Stimulated activated naive B cell treated with anti-CD40 and anti-IgM and Interleukin-4, amounts not matched to agents 10 μg/mL and 1 μg/mL and 100 μg/mL, for 72 hours (primary cell): ENCODE measurements at regions not wholly inside any gene's neighbourhood (a gene's known extent, or its start where the extent isn't known, plus 50 kb on each side); places are given as distances from the start of the nearest gene placed in this dataset.

Source experiments
- ATAC-seq, 2 donors: fragments of 150-1000 bp; cut with Tn5 transposase; replicated peaks; 2 replicates each; pipeline ENCODE4 v1.10.0; 2021; ENCODE audit warnings: moderate library complexity in 1 of 2
- DNase-seq: peaks from one replicate; pipeline ENCODE4 v3.0.0; 2021
- H3K27ac Mint-ChIP-seq: one replicate; pipeline ENCODE4 v1.8.0; 2022; ENCODE audit warnings: mild to moderate bottlenecking, mixed read lengths
- H3K27me3 Mint-ChIP-seq, 2 donors: one replicate each; pipeline ENCODE4 v1.8.0; 2022; ENCODE audit warnings: mixed read lengths in 2 of 2
- H3K36me3 Mint-ChIP-seq, 2 donors: one replicate each; pipeline ENCODE4 v1.8.0; 2022; ENCODE audit warnings: mixed read lengths in 2 of 2, mild to moderate bottlenecking in 1 of 2
- H3K4me1 Mint-ChIP-seq, 2 donors: one replicate each; pipeline ENCODE4 v1.8.0; 2022; ENCODE audit warnings: mixed read lengths in 2 of 2, mild to moderate bottlenecking in 1 of 2
- H3K4me3 Mint-ChIP-seq, 2 donors: one replicate each; pipeline ENCODE4 v1.8.0; 2022; ENCODE audit warnings: mild to moderate bottlenecking in 2 of 2, mixed read lengths in 2 of 2, moderate library complexity in 1 of 2
- H3K9me3 Mint-ChIP-seq, 2 donors: one replicate each; pipeline ENCODE4 v1.8.0; 2022; ENCODE audit warnings: mixed read lengths in 2 of 2, mild to moderate bottlenecking in 1 of 2

DNA sequence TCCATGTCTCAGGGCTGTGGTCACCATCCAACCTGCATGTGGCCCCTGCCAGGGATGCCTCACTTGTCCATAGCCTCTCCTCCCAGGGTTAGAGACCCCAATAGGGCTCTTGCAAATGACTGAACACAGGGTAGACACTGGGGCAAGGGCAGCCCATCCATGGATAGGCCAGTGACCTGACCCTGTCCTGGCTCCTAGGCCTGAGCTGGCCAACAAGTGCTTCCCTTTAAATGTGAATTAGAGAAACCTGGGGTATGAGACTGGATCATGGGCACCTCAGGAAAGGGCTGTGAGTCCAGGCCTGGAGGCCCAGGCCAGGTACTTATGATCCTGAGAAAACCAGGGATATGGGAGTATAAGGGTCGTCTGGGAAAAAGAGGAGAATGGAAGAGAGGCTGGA lies 64.5 kb downstream of the COPS8 start:
- Mint-ChIP-seq H3K36me3 (peaks cover 0 to 3% of the 10 kb centered on the region in 2 donors), H3K27ac (no peak overlapping the region), H3K27me3 (peaks cover 0 to 7% of the 10 kb centered on the region in 2 donors), H3K4me3 (no peak overlapping the region), H3K9me3 (peaks cover 10 to 13% of the 10 kb centered on the region in 2 donors), H3K4me1 (peaks cover 0 to 3% of the 10 kb centered on the region in 2 donors)
- DNase-seq (no peak), ATAC-seq (no peak)

- Mint-ChIP-seq H3K4me1 (peaks cover 0 to 4% of the 10 kb centered on the region in 2 donors), H3K4me3 (no peak overlapping the region), H3K27ac (no peak overlapping the region), H3K9me3 (peaks cover 9 to 12% of the 10 kb centered on the region in 2 donors), H3K27me3 (peaks cover 0 to 8% of the 10 kb centered on the region in 2 donors), H3K36me3 (peaks cover 0 to 3% of the 10 kb centered on the region in 2 donors)
- ATAC-seq (no peak), DNase-seq (no peak)
These were observed 65.2 kb downstream of the COPS8 start for GRCh38 chr2:237150831-237151375.

GRCh38 chr2:237152361-237152760 lies 66.7 kb downstream of the COPS8 start:
- peaks cover 0 to 17% of the 10 kb centered on the region in 2 donors for H3K27me3 Mint-ChIP-seq
- DNase-seq (no peak), ATAC-seq (no peak)
- H3K36me3 Mint-ChIP-seq, result peaks cover 0 to 3% of the 10 kb centered on the region in 2 donors
- H3K4me1 Mint-ChIP-seq, result peaks cover 0 to 6% of the 10 kb centered on the region in 2 donors
- H3K27ac Mint-ChIP-seq, result no peak overlapping the region
- no peak overlapping the region for H3K4me3 Mint-ChIP-seq
- peaks cover 5 to 6% of the 10 kb centered on the region in 2 donors for H3K9me3 Mint-ChIP-seq

- H3K4me1 Mint-ChIP-seq, result peaks cover 0 to 6% of the 10 kb centered on the region in 2 donors
- DNase-seq (no peak), ATAC-seq (no peak)
- peaks cover 2 to 3% of the 10 kb centered on the region in 2 donors for H3K9me3 Mint-ChIP-seq
- peaks cover 0 to 17% of the 10 kb centered on the region in 2 donors for H3K27me3 Mint-ChIP-seq
- H3K4me3 Mint-ChIP-seq, result no peak overlapping the region
- H3K36me3 Mint-ChIP-seq, result peaks cover 0 to 3% of the 10 kb centered on the region in 2 donors
- H3K27ac Mint-ChIP-seq, result no peak overlapping the region
These were observed 67.5 kb downstream of the COPS8 start for GRCh38 chr2:237153181-237153580.

- Mint-ChIP-seq H3K27ac (no peak overlapping the region), H3K4me3 (no peak overlapping the region), H3K4me1 (peaks cover 0 to 7% of the 10 kb centered on the region in 2 donors)
These were observed 68.5 kb downstream of the COPS8 start for GRCh38 chr2:237154082-237154638.

DNA sequence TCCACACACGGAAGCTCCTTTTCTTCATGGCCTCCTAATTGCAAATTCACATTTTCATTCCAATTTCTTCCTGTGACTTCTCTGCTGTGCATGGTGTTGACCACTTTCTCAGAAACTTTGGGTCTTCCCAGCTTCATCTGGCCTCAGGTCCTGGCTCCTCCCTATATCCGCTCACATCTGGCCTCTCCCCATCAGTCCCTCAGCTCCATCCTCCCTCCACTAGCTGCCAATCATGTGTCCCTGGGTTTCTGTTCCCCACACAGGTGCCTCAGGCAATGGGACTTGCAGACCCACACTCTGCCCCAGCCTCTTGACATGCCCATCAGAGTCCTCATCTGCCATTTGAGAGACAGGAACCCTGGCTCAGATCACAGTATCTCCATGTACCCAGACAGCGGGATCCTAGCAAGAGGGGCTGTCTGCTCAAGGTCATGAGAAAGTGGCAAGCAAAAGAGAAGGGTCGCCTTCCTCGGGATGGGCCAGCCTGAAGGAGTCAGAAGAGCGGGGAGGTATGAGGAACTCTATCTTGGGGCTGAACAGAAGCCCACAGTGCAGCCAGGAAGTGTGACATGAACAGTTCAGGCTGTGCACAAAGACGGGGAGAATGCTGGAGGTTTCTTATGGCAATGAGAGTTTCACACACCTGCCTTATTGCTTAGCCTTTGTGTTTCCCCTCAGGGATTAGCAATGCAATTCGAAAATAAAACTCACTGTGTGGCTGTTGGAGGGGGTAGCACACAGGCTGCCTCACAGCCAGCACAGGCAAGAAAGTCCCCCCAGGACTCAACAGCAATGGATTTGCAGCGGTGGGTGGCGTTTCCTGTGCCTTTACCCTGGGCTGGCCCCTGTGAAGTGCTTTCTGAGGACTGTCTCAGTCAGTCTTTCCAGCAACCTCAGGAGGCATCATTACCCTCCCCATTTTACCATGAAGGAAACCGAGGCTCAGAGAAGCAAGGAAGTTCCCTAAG lies 69.5 kb downstream of the COPS8 start:
- H3K27ac Mint-ChIP-seq, result no peak overlapping the region
- H3K4me1 Mint-ChIP-seq, result peaks cover 2 to 10% of the 10 kb centered on the region in 2 donors
- H3K4me3 Mint-ChIP-seq, result no peak overlapping the region
- ATAC-seq (peak; percentile 38 to 51), DNase-seq (no peak)
- peaks cover 0 to 17% of the 10 kb centered on the region in 2 donors for H3K27me3 Mint-ChIP-seq
- H3K9me3 Mint-ChIP-seq, result no peaks in the 10 kb centered on the region
- H3K36me3 Mint-ChIP-seq, result no peaks in the 10 kb centered on the region

More at GRCh38 chr2:237154082-237154638, 68.5 kb downstream of the COPS8 start:
- H3K9me3 Mint-ChIP-seq, result no peaks in the 10 kb centered on the region
- H3K36me3 Mint-ChIP-seq, result no peaks in the 10 kb centered on the region
- peaks cover 0 to 17% of the 10 kb centered on the region in 2 donors for H3K27me3 Mint-ChIP-seq
- DNase-seq (peak; percentile 20), ATAC-seq (peak; percentile 44 to 46)

- ATAC-seq (peak; percentile 53 to 61), DNase-seq (no peak)
- H3K4me3 Mint-ChIP-seq, result no peak overlapping the region
- H3K27ac Mint-ChIP-seq, result peak overlapping the region; percentile 63
- H3K9me3 Mint-ChIP-seq, result no peaks in the 10 kb centered on the region
- peaks cover 0 to 17% of the 10 kb centered on the region in 2 donors for H3K27me3 Mint-ChIP-seq
- peaks cover 5 to 10% of the 10 kb centered on the region in 2 donors for H3K4me1 Mint-ChIP-seq
- H3K36me3 Mint-ChIP-seq, result no peaks in the 10 kb centered on the region
These were observed 70.6 kb downstream of the COPS8 start for GRCh38 chr2:237156031-237156856.

- H3K4me1 Mint-ChIP-seq, result peaks cover 5 to 10% of the 10 kb centered on the region in 2 donors
- peaks cover 0 to 17% of the 10 kb centered on the region in 2 donors for H3K27me3 Mint-ChIP-seq
- DNase-seq (no peak), ATAC-seq (no peak)
- no peak overlapping the region for H3K4me3 Mint-ChIP-seq
- no peaks in the 10 kb centered on the region for H3K36me3 Mint-ChIP-seq
- no peak overlapping the region for H3K27ac Mint-ChIP-seq
- no peaks in the 10 kb centered on the region for H3K9me3 Mint-ChIP-seq
These were observed 71.4 kb downstream of the COPS8 start for GRCh38 chr2:237156857-237157779.

DNA sequence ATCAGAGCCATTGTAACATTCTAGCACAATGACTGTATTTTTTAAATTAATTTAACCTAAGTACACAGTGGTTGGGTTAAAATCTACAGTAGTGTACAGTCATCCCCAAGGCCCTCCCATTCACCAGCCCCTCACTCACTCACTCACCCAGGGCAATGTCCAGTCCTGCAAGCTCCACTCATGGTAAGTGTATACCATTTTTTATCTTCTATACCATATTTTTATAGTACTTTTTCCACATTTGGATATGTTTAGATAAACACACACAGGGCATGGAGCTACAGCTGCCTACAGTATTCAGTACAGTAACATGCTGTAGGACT lies 72.1 kb downstream of the COPS8 start:
- H3K9me3 Mint-ChIP-seq, result no peaks in the 10 kb centered on the region
- ATAC-seq, result no peak
- H3K27ac Mint-ChIP-seq, result no peak overlapping the region
- peaks cover 0 to 17% of the 10 kb centered on the region in 2 donors for H3K27me3 Mint-ChIP-seq
- no peaks in the 10 kb centered on the region for H3K36me3 Mint-ChIP-seq
- H3K4me1 Mint-ChIP-seq, result peaks cover 7 to 10% of the 10 kb centered on the region in 2 donors
- H3K4me3 Mint-ChIP-seq, result no peak overlapping the region
- DNase-seq, result no peak

GRCh38 chr2:237158194-237158593 lies 72.5 kb downstream of the COPS8 start:
- no peaks in the 10 kb centered on the region for H3K9me3 Mint-ChIP-seq
- peaks cover 10 to 12% of the 10 kb centered on the region in 2 donors for H3K4me1 Mint-ChIP-seq
- no peak for DNase-seq
- no peak overlapping the region for H3K4me3 Mint-ChIP-seq
- H3K36me3 Mint-ChIP-seq, result no peaks in the 10 kb centered on the region
- no peak for ATAC-seq
- H3K27me3 Mint-ChIP-seq, result peaks cover 0 to 17% of the 10 kb centered on the region in 2 donors
- H3K27ac Mint-ChIP-seq, result no peak overlapping the region

GRCh38 chr2:237159006-237159911 lies 73.6 kb downstream of the COPS8 start:
- H3K36me3 Mint-ChIP-seq, result no peaks in the 10 kb centered on the region
- H3K27ac Mint-ChIP-seq, result no peak overlapping the region
- peaks cover 10 to 13% of the 10 kb centered on the region in 2 donors for H3K4me1 Mint-ChIP-seq
- ATAC-seq, result no peak
- no peak for DNase-seq
- H3K4me3 Mint-ChIP-seq, result no peak overlapping the region
- no peaks in the 10 kb centered on the region for H3K9me3 Mint-ChIP-seq
- H3K27me3 Mint-ChIP-seq, result peaks cover 0 to 17% of the 10 kb centered on the region in 2 donors

- DNase-seq (no peak), ATAC-seq (no peak)
- Mint-ChIP-seq H3K27me3 (peaks cover 0 to 11% of the 10 kb centered on the region in 2 donors), H3K4me3 (no peak overlapping the region), H3K9me3 (no peaks in the 10 kb centered on the region), H3K36me3 (no peaks in the 10 kb centered on the region), H3K4me1 (peaks cover 6 to 13% of the 10 kb centered on the region in 2 donors), H3K27ac (no peak overlapping the region)
These were observed 74.7 kb downstream of the COPS8 start for GRCh38 chr2:237160271-237160919.
